ENCODE measurements at regions not wholly inside any gene's neighbourhood (a gene's known extent, or its start where the extent isn't known, plus 50 kb on each side); places are given as distances from the start of the nearest gene placed in this dataset.
"Not testable (repeated sequence)": the region's sequence is repeated elsewhere in the genome, so short reads cannot be mapped to it uniquely, and the experiment has no call there.

DNA sequence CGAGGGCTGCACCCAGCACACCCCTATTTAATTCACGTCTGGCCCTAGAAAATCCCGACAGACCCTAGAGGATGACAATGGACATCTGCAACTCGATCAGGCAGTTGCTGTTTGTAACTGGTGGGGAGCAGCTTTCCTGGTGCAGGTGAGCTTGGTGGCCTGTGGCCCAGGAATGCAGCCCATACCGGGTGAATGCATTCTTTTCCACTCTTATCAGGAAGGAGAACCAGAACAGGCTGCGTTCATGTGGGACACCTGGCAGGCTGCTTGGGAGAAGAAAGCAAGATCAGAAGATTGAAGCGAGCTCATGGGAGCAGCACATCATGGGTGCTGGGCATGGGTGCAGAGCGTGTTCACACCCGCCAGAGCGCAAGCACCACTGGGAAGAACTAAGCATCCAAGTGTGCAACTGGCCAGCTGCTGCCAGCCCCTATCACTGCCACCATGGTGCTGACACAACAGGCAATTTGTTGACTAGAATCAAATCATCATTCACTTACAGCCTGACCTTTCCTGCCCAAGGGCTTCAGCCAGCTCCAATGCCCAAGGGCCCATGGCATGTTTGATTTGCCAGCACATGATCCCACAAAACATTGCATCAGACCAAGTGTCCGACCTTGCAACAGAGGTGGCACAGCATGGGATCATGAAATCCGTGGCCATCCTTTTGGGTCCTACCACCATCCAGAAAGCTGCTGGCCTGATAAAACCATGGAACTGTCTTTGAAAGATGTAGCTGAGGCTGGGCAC, 241.7 kb upstream of the ID2 start:
- H3K4me1 ChIP-seq: peaks cover 45 to 70% (median 60%) of the 10 kb centered on the region in 10 experiments
- H3K27ac ChIP-seq: peak overlapping the region in 1 of 11 experiments; percentile 73; a peak in 2 of 22 replicates
- TF ChIP-seq Cebpa-rat (IDR thresholded peaks at IDR 0.05): no peak
- H3K4me3 ChIP-seq: no peak overlapping the region
- no peak overlapping the region for H3K9ac ChIP-seq
- no peaks in the 10 kb centered on the region for H3K36me3 ChIP-seq
- peak overlapping the region in 2 of 11 experiments; percentile 60 to 77; a peak in 2 of 22 replicates for H3K4me2 ChIP-seq
- no peaks in the 10 kb centered on the region for H4K20me1 ChIP-seq
- no peaks in the 10 kb centered on the region for H3K27me3 ChIP-seq
- H3K9me3 ChIP-seq (replicated peaks in 1 of 11): peaks cover 0 to 26% (median 7%) of the 10 kb centered on the region in 11 experiments; a peak in 11 of 22 replicates

DNA sequence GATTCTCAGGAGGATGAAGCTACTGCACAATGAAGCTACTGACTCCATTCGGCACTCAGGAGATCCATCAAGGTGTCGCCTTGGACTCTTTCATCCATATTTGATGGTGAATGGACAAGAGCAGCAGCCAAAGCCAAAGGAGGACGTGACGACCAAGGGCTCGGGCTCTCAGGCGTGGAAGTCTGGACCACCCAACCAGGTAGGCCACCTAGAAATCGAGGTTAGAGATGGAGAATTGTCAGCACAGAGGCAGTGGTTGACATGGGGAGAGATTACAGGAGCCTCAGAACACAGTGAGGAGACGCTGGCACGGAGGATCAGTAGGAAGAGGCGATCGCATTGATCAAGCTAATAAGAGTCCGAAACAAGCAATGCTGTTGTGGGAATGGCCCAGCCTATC, 240.5 kb upstream of the ID2 start:
- Histone ChIP-seq H3K9ac (no peak overlapping the region), H3K4me1 (peaks cover 57 to 70% (median 60%) of the 10 kb centered on the region in 10 experiments), H4K20me1 (no peaks in the 10 kb centered on the region), H3K4me2 (peak overlapping the region; percentile 23 to 75 (median 52); a peak in 18 of 22 replicates), H3K27ac (no peak overlapping the region), H3K4me3 (no peak overlapping the region), H3K9me3 (replicated peaks in 1 of 11) (peaks cover 0 to 26% (median 7%) of the 10 kb centered on the region in 11 experiments; a peak in 11 of 22 replicates), H3K36me3 (no peaks in the 10 kb centered on the region), H3K27me3 (no peaks in the 10 kb centered on the region)
- no peak for TF ChIP-seq Cebpa-rat (IDR thresholded peaks at IDR 0.05)

DNA sequence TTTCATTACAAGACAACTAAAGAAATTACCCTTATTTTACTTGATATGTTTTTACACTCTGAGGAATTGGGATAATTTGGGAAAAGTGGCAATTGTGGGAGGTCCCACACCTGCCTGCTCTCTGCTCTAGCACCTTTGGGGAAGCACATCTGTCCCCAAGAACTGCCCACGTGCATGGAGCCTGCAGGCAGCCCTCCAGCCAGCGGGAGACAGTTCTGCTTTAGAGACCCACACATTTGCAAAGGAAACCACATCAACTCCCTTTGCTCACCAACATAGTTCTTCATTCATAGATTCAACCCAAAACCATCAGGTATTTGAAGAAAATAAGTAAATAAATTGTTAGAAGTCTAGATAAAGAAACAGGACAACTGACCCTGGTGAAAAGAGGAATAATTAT, 239.9 kb upstream of the ID2 start:
- TF ChIP-seq Cebpa-rat (IDR thresholded peaks at IDR 0.05): no peak
- H3K9ac ChIP-seq: no peak overlapping the region
- no peak overlapping the region for H3K4me3 ChIP-seq
- no peak overlapping the region for H3K27ac ChIP-seq
- no peaks in the 10 kb centered on the region for H3K27me3 ChIP-seq
- no peaks in the 10 kb centered on the region for H4K20me1 ChIP-seq
- H3K4me1 ChIP-seq: peaks cover 52 to 67% (median 64%) of the 10 kb centered on the region in 10 experiments
- peak overlapping the region; percentile 23 to 75 (median 52) for H3K4me2 ChIP-seq
- H3K36me3 ChIP-seq: no peaks in the 10 kb centered on the region
- H3K9me3 ChIP-seq (replicated peaks in 1 of 11): peaks cover 0 to 26% (median 7%) of the 10 kb centered on the region in 11 experiments; a peak in 11 of 22 replicates

DNA sequence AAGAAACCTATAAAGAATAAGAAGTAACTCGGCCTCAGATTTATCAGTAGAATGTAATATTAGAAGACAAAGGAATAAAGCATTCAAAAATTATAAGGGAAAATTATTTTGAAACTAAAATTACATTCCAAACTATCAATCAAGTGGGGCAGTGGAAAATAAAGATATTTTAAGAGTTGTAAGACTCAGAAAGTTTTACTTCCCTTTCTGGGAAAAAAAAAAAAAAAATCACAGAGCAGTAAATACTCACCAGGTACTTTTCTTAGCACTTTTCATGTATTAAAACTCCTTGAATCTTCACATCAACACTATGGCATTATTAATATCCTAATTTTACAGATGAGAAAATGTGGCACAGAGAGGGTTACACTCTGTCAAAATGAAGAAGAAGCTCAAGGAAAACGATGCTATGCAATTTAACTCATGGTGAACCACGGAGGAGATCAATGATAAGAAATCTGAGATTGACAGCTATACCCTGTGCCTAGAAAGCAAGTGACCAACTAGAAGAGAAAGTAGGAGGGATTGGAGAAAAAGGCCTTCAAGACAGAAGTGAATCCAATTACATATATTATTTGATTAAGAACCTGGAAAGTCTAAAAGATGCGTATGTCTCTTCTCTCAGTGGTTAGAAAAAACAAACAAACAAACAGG, 238.9 kb upstream of the ID2 start:
- Histone ChIP-seq H3K4me1 (peaks cover 47 to 76% (median 70%) of the 10 kb centered on the region in 10 experiments), H3K27me3 (no peaks in the 10 kb centered on the region), H3K9ac (no peak overlapping the region), H3K9me3 (replicated peaks in 1 of 11) (peaks cover 0 to 20% (median 3%) of the 10 kb centered on the region in 11 experiments; a peak in 11 of 22 replicates), H4K20me1 (no peaks in the 10 kb centered on the region), H3K27ac (no peak overlapping the region), H3K4me3 (no peak overlapping the region), H3K4me2 (peak overlapping the region; percentile 6 to 75 (median 52); a peak in 20 of 22 replicates), H3K36me3 (no peaks in the 10 kb centered on the region)
- TF ChIP-seq Cebpa-rat (IDR thresholded peaks at IDR 0.05): no peak

DNA sequence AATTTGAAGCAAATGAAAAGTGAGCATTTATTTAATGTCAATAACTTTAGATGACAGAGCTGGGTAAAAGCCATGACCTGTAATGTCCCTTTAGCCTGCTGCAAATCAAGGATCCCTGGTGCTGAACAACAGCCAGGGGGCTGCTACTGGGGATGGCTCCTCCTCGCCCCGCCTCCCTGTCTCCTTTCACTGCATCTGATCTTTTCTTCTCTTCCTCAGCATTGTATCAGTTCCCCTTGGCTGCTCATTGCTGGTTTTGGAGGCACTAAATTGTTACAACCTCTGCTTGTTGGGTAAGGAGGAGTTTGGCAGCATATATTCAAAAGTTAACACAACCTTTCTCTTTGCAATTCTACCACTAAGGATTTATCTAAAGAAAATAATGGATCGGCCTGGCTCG, 236.3 kb upstream of the ID2 start:
- Histone ChIP-seq H3K4me1 (peaks cover 31 to 77% (median 54%) of the 10 kb centered on the region in 10 experiments), H3K9me3 (replicated peaks in 1 of 11) (peaks cover 0 to 4% (median 0%) of the 10 kb centered on the region in 11 experiments; a peak in 1 of 22 replicates), H3K27me3 (no peaks in the 10 kb centered on the region), H3K27ac (0 out of 22 replicates have a peak overlapping the region, but pooled peaks of 1 of the 11 experiments have one; percentile 18), H3K9ac (peak overlapping the region in 1 of 11 experiments; percentile 36; a peak in 1 of 22 replicates), H3K4me3 (no peak overlapping the region), H4K20me1 (no peaks in the 10 kb centered on the region), H3K36me3 (no peaks in the 10 kb centered on the region), H3K4me2 (peak overlapping the region in 10 of 11 experiments; percentile 26 to 58 (median 42); a peak in 18 of 22 replicates)
- no peak for TF ChIP-seq Cebpa-rat (IDR thresholded peaks at IDR 0.05)

DNA sequence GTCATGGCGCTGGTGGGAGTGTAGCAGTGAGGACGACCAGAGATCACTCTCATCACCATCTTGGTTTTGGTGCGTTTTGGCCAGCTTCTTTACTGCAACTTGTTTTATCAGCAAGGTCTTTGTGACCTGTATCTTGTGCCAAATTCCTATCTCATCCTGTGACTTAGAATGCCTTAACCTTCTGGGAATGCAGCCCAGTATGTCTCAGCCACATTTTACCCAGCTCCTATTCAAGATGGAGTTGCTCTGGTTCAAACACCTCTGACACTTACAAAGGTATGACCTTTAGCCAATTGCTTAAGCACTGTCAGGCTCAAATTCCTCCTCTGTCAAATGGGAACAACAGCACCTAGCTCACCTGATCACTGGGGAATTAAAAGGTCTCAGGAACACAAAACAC, 235.1 kb upstream of the ID2 start:
- not testable (repeated sequence) for H3K27ac ChIP-seq, H4K20me1 ChIP-seq, H3K4me3 ChIP-seq, H3K36me3 ChIP-seq, H3K27me3 ChIP-seq, H3K9ac ChIP-seq
- H3K9me3 ChIP-seq (replicated peaks in 1 of 11): 0 out of 22 replicates have a peak, but pooled peaks cover 0 to 11% (median 0%) of the 10 kb centered on the region in 11 experiments
- peaks cover 24 to 71% (median 46%) of the 10 kb centered on the region in 10 experiments for H3K4me1 ChIP-seq
- H3K4me2 ChIP-seq: peak overlapping the region in 4 of 11 experiments; percentile 3 to 46 (median 17); a peak in 3 of 22 replicates

DNA sequence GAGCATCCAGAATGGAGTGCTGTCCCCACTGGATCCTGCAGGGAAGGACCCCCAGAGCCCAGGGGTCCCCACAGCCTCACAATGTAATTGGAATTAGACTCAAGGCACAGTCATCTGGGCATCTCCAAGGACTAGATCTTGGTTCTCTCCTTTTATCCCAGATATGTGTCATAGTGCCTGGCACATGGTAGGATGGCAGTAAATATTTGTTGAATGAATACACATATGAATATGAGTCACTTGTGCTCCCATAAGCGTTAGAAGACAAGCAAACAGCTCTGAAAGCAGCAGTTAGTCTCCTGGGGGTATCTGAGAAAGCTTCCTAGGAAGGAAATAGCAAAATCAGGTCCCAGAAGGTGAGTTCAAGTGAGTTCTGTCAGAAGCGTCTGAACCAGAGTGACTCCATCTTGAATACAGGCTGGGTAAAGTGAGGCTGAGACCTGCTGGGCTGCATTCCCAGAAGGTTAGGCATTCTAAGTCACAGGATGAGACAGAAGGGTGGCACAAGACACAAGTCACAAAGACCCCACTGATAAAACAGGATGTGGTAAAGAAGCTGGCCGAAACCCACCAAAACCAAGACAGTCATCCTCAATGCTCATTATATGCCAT, 234.1 kb upstream of the ID2 start:
- no peak for TF ChIP-seq Cebpa-rat (IDR thresholded peaks at IDR 0.05)
- no peaks in the 10 kb centered on the region for H3K36me3 ChIP-seq
- H3K4me2 ChIP-seq: peak overlapping the region in 9 of 11 experiments; percentile 1 to 27 (median 13); a peak in 12 of 22 replicates
- H3K9me3 ChIP-seq (replicated peaks in 1 of 11): 0 out of 22 replicates have a peak, but pooled peaks cover 0 to 11% (median 0%) of the 10 kb centered on the region in 11 experiments
- no peak overlapping the region for H3K27ac ChIP-seq
- no peak overlapping the region for H3K9ac ChIP-seq
- peaks cover 14 to 62% (median 37%) of the 10 kb centered on the region in 10 experiments for H3K4me1 ChIP-seq
- no peaks in the 10 kb centered on the region for H3K27me3 ChIP-seq
- no peaks in the 10 kb centered on the region for H4K20me1 ChIP-seq
- H3K4me3 ChIP-seq: no peak overlapping the region

DNA sequence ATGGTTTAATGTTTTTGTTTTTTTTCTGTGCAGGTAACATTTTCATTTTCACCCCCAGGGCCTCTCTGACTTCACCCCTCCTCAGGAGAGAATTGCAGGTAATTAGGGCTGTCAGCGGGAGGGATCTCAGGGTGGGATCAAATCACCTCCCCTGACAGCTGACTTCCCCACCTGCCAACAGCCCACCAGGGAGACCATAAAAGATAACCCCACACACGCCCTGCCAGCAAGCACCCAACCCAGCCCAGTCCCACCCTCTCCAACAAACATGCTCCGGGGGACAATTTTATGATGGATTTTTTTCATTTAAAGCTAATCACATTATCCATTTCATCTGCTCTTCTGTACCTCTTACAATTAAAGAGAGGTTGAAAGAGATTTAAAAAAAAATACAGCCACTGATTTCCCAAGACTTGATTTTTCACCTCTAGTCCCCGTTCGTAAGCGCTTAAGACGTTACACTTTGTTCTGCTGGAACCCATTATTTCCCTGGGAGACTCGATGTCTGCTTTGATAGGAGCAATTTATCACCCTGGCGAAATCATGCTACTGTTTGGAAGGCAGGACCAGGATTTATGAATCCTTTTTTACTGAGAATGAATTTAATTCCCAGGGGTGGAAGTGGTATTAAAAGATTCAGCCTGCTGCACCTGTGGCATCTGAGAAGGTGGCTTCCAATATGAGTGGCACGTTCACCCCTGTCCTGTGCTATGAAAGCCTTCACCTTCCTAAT, 232.9 kb upstream of the ID2 start:
- H3K4me2 ChIP-seq: peak overlapping the region in 3 of 11 experiments; percentile 27 to 33 (median 32); a peak in 4 of 22 replicates
- no peak overlapping the region for H3K27ac ChIP-seq
- no peaks in the 10 kb centered on the region for H4K20me1 ChIP-seq
- TF ChIP-seq Cebpa-rat (IDR thresholded peaks at IDR 0.05): no peak
- H3K27me3 ChIP-seq: no peaks in the 10 kb centered on the region
- no peak overlapping the region for H3K9ac ChIP-seq
- no peak overlapping the region for H3K4me3 ChIP-seq
- no peaks in the 10 kb centered on the region for H3K36me3 ChIP-seq
- H3K4me1 ChIP-seq: peaks cover 7 to 51% (median 28%) of the 10 kb centered on the region in 10 experiments; a peak in 17 of 20 replicates
- H3K9me3 ChIP-seq (replicated peaks in 1 of 11): 0 out of 22 replicates have a peak, but pooled peaks cover 0 to 11% (median 0%) of the 10 kb centered on the region in 11 experiments

All from BLaER1 treated with 17β-estradiol and CSF1 and Interleukin-3, amounts not matched to agents 10 nM and 100 nM (cell line).